ENCODE measurements at regions not wholly inside any gene's neighbourhood (a gene's known extent, or its start where the extent isn't known, plus 50 kb on each side); places are given as distances from the start of the nearest gene placed in this dataset.
"Not testable (repeated sequence)": the region's sequence is repeated elsewhere in the genome, so short reads cannot be mapped to it uniquely, and the experiment has no call there.

- Histone ChIP-seq H3K9me3 (replicated peaks; ENCODE audit: control insufficient read depth, low read depth, low read length) (no peaks in the 10 kb centered on the region), H3K27ac (ENCODE audit: low read length) (no peak overlapping the region), H3K36me3 (ENCODE audit: control insufficient read depth, insufficient read depth, low read length) (no peaks in the 10 kb centered on the region), H3K4me3 (ENCODE audit: low read length) (no peak overlapping the region), H3K27me3 (ENCODE audit: control insufficient read depth, insufficient read depth, low read length) (no peaks in the 10 kb centered on the region), H3K4me1 (ENCODE audit: control insufficient read depth, insufficient read depth, low read length) (no peaks in the 10 kb centered on the region)
- DNase-seq = no peak
- no CpG with 5 or more reads among the region's 2 CpGs for WGBS (ENCODE audit: insufficient coverage)
These were observed 242.7 kb upstream of the ADRA1B start for GRCh38 chr5:159673538-159673937.

GRCh38 chr5:159678657-159679392 lies 237.5 kb upstream of the ADRA1B start:
- no peak for DNase-seq
- no peak overlapping the region for H3K4me3 ChIP-seq (ENCODE audit: low read length)
- no peaks in the 10 kb centered on the region for H3K36me3 ChIP-seq (ENCODE audit: control insufficient read depth, insufficient read depth, low read length)
- no peaks in the 10 kb centered on the region for H3K4me1 ChIP-seq (ENCODE audit: control insufficient read depth, insufficient read depth, low read length)
- H3K9me3 ChIP-seq (replicated peaks; ENCODE audit: control insufficient read depth, low read depth, low read length) = peaks cover 14% of the 10 kb centered on the region
- no peak overlapping the region for H3K27ac ChIP-seq (ENCODE audit: low read length)
- no peaks in the 10 kb centered on the region for H3K27me3 ChIP-seq (ENCODE audit: control insufficient read depth, insufficient read depth, low read length)
- 100% methylated on average over 1 of the region's 1 CpG for WGBS (ENCODE audit: insufficient coverage)

GRCh38 chr5:159680095-159680494 lies 236.2 kb upstream of the ADRA1B start:
- Histone ChIP-seq H3K27ac (ENCODE audit: low read length) (no peak overlapping the region), H3K36me3 (ENCODE audit: control insufficient read depth, insufficient read depth, low read length) (no peaks in the 10 kb centered on the region), H3K4me3 (ENCODE audit: low read length) (no peak overlapping the region), H3K4me1 (ENCODE audit: control insufficient read depth, insufficient read depth, low read length) (no peaks in the 10 kb centered on the region), H3K27me3 (ENCODE audit: control insufficient read depth, insufficient read depth, low read length) (no peaks in the 10 kb centered on the region), H3K9me3 (replicated peaks; ENCODE audit: control insufficient read depth, low read depth, low read length) (peaks cover 14% of the 10 kb centered on the region)
- DNase-seq = no peak
- WGBS (ENCODE audit: insufficient coverage) = 97% methylated on average over 3 of the region's 3 CpGs

GRCh38 chr5:159681661-159682060 lies 234.6 kb upstream of the ADRA1B start:
- Histone ChIP-seq H3K27me3 (ENCODE audit: control insufficient read depth, insufficient read depth, low read length) (no peaks in the 10 kb centered on the region), H3K27ac (ENCODE audit: low read length) (no peak overlapping the region), H3K36me3 (ENCODE audit: control insufficient read depth, insufficient read depth, low read length) (no peaks in the 10 kb centered on the region), H3K4me3 (ENCODE audit: low read length) (no peak overlapping the region), H3K4me1 (ENCODE audit: control insufficient read depth, insufficient read depth, low read length) (no peaks in the 10 kb centered on the region), H3K9me3 (replicated peaks; ENCODE audit: control insufficient read depth, low read depth, low read length) (peaks cover 14% of the 10 kb centered on the region)
- DNase-seq = no peak

- peaks cover 14% of the 10 kb centered on the region for H3K9me3 ChIP-seq (replicated peaks; ENCODE audit: control insufficient read depth, low read depth, low read length)
- no peaks in the 10 kb centered on the region for H3K36me3 ChIP-seq (ENCODE audit: control insufficient read depth, insufficient read depth, low read length)
- WGBS (ENCODE audit: insufficient coverage) = no CpG with 5 or more reads among the region's 2 CpGs
- H3K27ac ChIP-seq (ENCODE audit: low read length) = no peak overlapping the region
- H3K4me1 ChIP-seq (ENCODE audit: control insufficient read depth, insufficient read depth, low read length) = no peaks in the 10 kb centered on the region
- no peaks in the 10 kb centered on the region for H3K27me3 ChIP-seq (ENCODE audit: control insufficient read depth, insufficient read depth, low read length)
- H3K4me3 ChIP-seq (ENCODE audit: low read length) = no peak overlapping the region
- no peak for DNase-seq
These were observed 233.7 kb upstream of the ADRA1B start for GRCh38 chr5:159682623-159683022.

GRCh38 chr5:159687892-159688291 lies 228.4 kb upstream of the ADRA1B start:
- H3K36me3 ChIP-seq (ENCODE audit: control insufficient read depth, insufficient read depth, low read length); H3K4me1 ChIP-seq (ENCODE audit: control insufficient read depth, insufficient read depth, low read length); DNase-seq; H3K9me3 ChIP-seq (replicated peaks; ENCODE audit: control insufficient read depth, low read depth, low read length); H3K4me3 ChIP-seq (ENCODE audit: low read length); H3K27ac ChIP-seq (ENCODE audit: low read length); H3K27me3 ChIP-seq (ENCODE audit: control insufficient read depth, insufficient read depth, low read length): not testable (repeated sequence)

- Histone ChIP-seq H3K4me1 (ENCODE audit: control insufficient read depth, insufficient read depth, low read length) (no peaks in the 10 kb centered on the region), H3K27ac (ENCODE audit: low read length) (peak overlapping the region; percentile 3), H3K27me3 (ENCODE audit: control insufficient read depth, insufficient read depth, low read length) (no peaks in the 10 kb centered on the region), H3K36me3 (ENCODE audit: control insufficient read depth, insufficient read depth, low read length) (no peaks in the 10 kb centered on the region), H3K9me3 (replicated peaks; ENCODE audit: control insufficient read depth, low read depth, low read length) (no peaks in the 10 kb centered on the region), H3K4me3 (ENCODE audit: low read length) (no peak overlapping the region)
- peak; percentile 15 for DNase-seq
- WGBS (ENCODE audit: insufficient coverage) = 61% methylated on average over 3 of the region's 5 CpGs
These were observed 220.5 kb upstream of the ADRA1B start for GRCh38 chr5:159695741-159696294.

GRCh38 chr5:159697530-159697929 lies 218.8 kb upstream of the ADRA1B start:
- no peaks in the 10 kb centered on the region for H3K9me3 ChIP-seq (replicated peaks; ENCODE audit: control insufficient read depth, low read depth, low read length)
- H3K36me3 ChIP-seq (ENCODE audit: control insufficient read depth, insufficient read depth, low read length) = no peaks in the 10 kb centered on the region
- no peak for DNase-seq
- H3K4me3 ChIP-seq (ENCODE audit: low read length) = no peak overlapping the region
- no peaks in the 10 kb centered on the region for H3K27me3 ChIP-seq (ENCODE audit: control insufficient read depth, insufficient read depth, low read length)
- H3K4me1 ChIP-seq (ENCODE audit: control insufficient read depth, insufficient read depth, low read length) = no peaks in the 10 kb centered on the region
- H3K27ac ChIP-seq (ENCODE audit: low read length) = peak overlapping the region; percentile 13

GRCh38 chr5:159698322-159698721 lies 218.0 kb upstream of the ADRA1B start:
- no peak overlapping the region for H3K27ac ChIP-seq (ENCODE audit: low read length)
- no peak overlapping the region for H3K4me3 ChIP-seq (ENCODE audit: low read length)
- no peaks in the 10 kb centered on the region for H3K36me3 ChIP-seq (ENCODE audit: control insufficient read depth, insufficient read depth, low read length)
- no peaks in the 10 kb centered on the region for H3K4me1 ChIP-seq (ENCODE audit: control insufficient read depth, insufficient read depth, low read length)
- no peaks in the 10 kb centered on the region for H3K9me3 ChIP-seq (replicated peaks; ENCODE audit: control insufficient read depth, low read depth, low read length)
- DNase-seq = no peak
- no peaks in the 10 kb centered on the region for H3K27me3 ChIP-seq (ENCODE audit: control insufficient read depth, insufficient read depth, low read length)

GRCh38 chr5:159700016-159700415 lies 216.3 kb upstream of the ADRA1B start:
- no peaks in the 10 kb centered on the region for H3K4me1 ChIP-seq (ENCODE audit: control insufficient read depth, insufficient read depth, low read length)
- H3K27me3 ChIP-seq (ENCODE audit: control insufficient read depth, insufficient read depth, low read length) = no peaks in the 10 kb centered on the region
- H3K27ac ChIP-seq (ENCODE audit: low read length) = no peak overlapping the region
- DNase-seq = no peak
- H3K4me3 ChIP-seq (ENCODE audit: low read length) = no peak overlapping the region
- no peaks in the 10 kb centered on the region for H3K9me3 ChIP-seq (replicated peaks; ENCODE audit: control insufficient read depth, low read depth, low read length)
- H3K36me3 ChIP-seq (ENCODE audit: control insufficient read depth, insufficient read depth, low read length) = no peaks in the 10 kb centered on the region

- 60% methylated on average over 1 of the region's 4 CpGs for WGBS (ENCODE audit: insufficient coverage)
- H3K27ac ChIP-seq (ENCODE audit: low read length) = no peak overlapping the region
- H3K4me3 ChIP-seq (ENCODE audit: low read length) = no peak overlapping the region
- no peaks in the 10 kb centered on the region for H3K36me3 ChIP-seq (ENCODE audit: control insufficient read depth, insufficient read depth, low read length)
- no peaks in the 10 kb centered on the region for H3K4me1 ChIP-seq (ENCODE audit: control insufficient read depth, insufficient read depth, low read length)
- DNase-seq = no peak
- no peaks in the 10 kb centered on the region for H3K9me3 ChIP-seq (replicated peaks; ENCODE audit: control insufficient read depth, low read depth, low read length)
- no peaks in the 10 kb centered on the region for H3K27me3 ChIP-seq (ENCODE audit: control insufficient read depth, insufficient read depth, low read length)
These were observed 214.0 kb upstream of the ADRA1B start for GRCh38 chr5:159702301-159702700.

All from muscle of leg (tissue), 3 donors.